ENCODE measurements at regions not wholly inside any gene's neighbourhood (a gene's known extent, or its start where the extent isn't known, plus 50 kb on each side); places are given as distances from the start of the nearest gene placed in this dataset.

DNA sequence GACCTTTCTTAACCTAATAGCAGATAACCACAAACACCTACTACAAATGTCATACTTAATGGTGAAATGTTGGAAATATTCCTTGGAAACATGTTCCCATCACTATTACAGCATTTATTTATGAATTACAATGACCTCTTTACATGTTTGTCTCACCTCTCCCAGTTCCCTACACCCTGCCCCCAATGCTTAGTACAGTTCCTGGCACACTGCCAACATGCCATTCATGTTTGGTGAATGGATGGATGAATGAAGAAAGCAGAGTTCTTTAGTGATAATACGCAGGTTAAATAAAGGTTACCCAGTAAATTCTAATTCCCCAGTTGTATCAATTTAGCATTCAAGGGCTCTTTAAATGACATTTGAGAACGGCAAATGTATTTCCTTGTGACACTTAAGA, 259.9 kb upstream of the ATP11B start:
- TF ChIP-seq CTCF (conservative IDR thresholded peaks at IDR 0.05; ENCODE audit: low read depth, low read length) (no peak), EZH2 (IDR thresholded peaks at IDR 0.05; ENCODE audit: borderline replicate concordance, low read depth, low read length, poor library complexity, severe bottlenecking) (no peak)
